GM12892 (cell line): ENCODE measurements at regions not wholly inside any gene's neighbourhood (a gene's known extent, or its start where the extent isn't known, plus 50 kb on each side); places are given as distances from the start of the nearest gene placed in this dataset.

Source experiments
- POLR2A ChIP-seq: IDR thresholded peaks from 2 replicates; pipeline ENCODE4 v1.6.1; 2011; ENCODE audit warnings: low read depth, low read length, control low read depth
- POLR2AphosphoS5 ChIP-seq: IDR thresholded peaks from 2 replicates; pipeline ENCODE4 v1.6.1; 2011; ENCODE audit warnings: low read depth, low read length, control low read depth
- TAF1 ChIP-seq: IDR thresholded peaks from 2 replicates; pipeline ENCODE4 v1.6.1; 2011; ENCODE audit warnings: low read depth, mild to moderate bottlenecking, control low read depth, low read length, borderline replicate concordance

DNA sequence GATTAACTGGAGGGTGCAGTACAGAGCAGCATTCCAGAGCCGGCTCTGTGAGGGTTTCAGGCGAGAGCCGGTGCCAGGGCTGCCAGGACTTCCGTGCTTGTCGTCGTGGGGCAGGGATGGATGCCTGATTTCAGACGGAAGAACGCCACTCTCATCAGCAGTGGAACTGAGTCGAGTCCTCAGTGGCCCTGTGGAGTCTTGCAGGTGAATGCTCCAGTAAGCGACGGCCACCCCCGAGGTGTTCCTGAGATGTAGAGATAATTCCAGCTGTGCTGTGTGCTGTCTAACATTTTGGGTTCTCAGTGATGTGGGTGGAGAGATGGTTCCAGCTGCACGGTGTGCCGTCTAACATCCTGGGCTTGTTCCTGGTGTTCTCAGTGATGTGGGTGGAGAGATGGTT is 103.1 kb upstream of the ALKAL2 start:
- TF ChIP-seq POLR2A (no peak), TAF1 (no peak), POLR2AphosphoS5 (no peak)
